ENCODE measurements at regions not wholly inside any gene's neighbourhood (a gene's known extent, or its start where the extent isn't known, plus 50 kb on each side); places are given as distances from the start of the nearest gene placed in this dataset.
"Not testable (repeated sequence)": the region's sequence is repeated elsewhere in the genome, so short reads cannot be mapped to it uniquely, and the experiment has no call there.

- TF ChIP-seq EZH2 (IDR thresholded peaks at IDR 0.05; ENCODE audit: low read depth, unreplicated experiment), result no peak
These were observed 68.2 kb downstream of the RNF187 start (continued) for GRCh38 chr1:228555074-228555994.

GRCh38 chr1:228556634-228557430 is 69.7 kb downstream of the RNF187 start:
- not testable (repeated sequence) for H4K20me1 ChIP-seq (replicated peaks; ENCODE audit: insufficient read depth); H3K4me1 ChIP-seq (ENCODE audit: insufficient read depth); ATAC-seq; H3K27ac Mint-ChIP-seq; DNase-seq (ENCODE audit: low spot score); H3K27ac ChIP-seq (ENCODE audit: low read depth); H3K36me3 ChIP-seq (ENCODE audit: insufficient read depth); H3K79me2 ChIP-seq (replicated peaks; ENCODE audit: insufficient read depth); H3K9me2 ChIP-seq (ENCODE audit: insufficient read depth); H3K4me2 ChIP-seq; H2AFZ ChIP-seq; H3F3A ChIP-seq (replicated peaks; ENCODE audit: low read depth); H3K4me1 Mint-ChIP-seq; H3K4me3 Mint-ChIP-seq; H3K4me3 ChIP-seq; H3K36me3 Mint-ChIP-seq (ENCODE audit: low read depth)
- peaks cover 35% of the 10 kb centered on the region for H3K27me3 ChIP-seq (ENCODE audit: insufficient read depth)
- H3K27me3 Mint-ChIP-seq (ENCODE audit: insufficient read depth, low read depth, poor library complexity), result peaks cover 39% of the 10 kb centered on the region
- peaks cover 34% of the 10 kb centered on the region for H3K9me3 Mint-ChIP-seq

Small RNAs in the stretch of these regions (small RNA-seq; reads per million reads assigned to genes)
- 3.0 reads per million, percentile 88 among the genes with 10 or more reads in this experiment for gene RNA5SP19 (ENCODE audit: low replicate concordance)

Measured in GM23338 (cell line).